ENCODE measurements at regions not wholly inside any gene's neighbourhood (a gene's known extent, or its start where the extent isn't known, plus 50 kb on each side); places are given as distances from the start of the nearest gene placed in this dataset.

- TF ChIP-seq EZH2phosphoT487 (IDR thresholded peaks at IDR 0.05) (no peak), EZH2 (IDR thresholded peaks at IDR 0.05) (no peak)
Observed at GRCh38 chr10:91570220-91570619, 62.7 kb downstream of the PPP1R3C start.
